ENCODE measurements at regions not wholly inside any gene's neighbourhood (a gene's known extent, or its start where the extent isn't known, plus 50 kb on each side); places are given as distances from the start of the nearest gene placed in this dataset.

GRCh38 chr18:22471546-22472131 is 53.9 kb upstream of the CTAGE1 start:
- Histone ChIP-seq H3K27me3 (replicated peaks; ENCODE audit: insufficient read depth) (no peaks in the 10 kb centered on the region), H3K4me3 (no peak overlapping the region), H3K4me1 (replicated peaks) (peaks cover 11% of the 10 kb centered on the region), H3K9me3 (no peaks in the 10 kb centered on the region), H3K36me3 (no peaks in the 10 kb centered on the region), H3K27ac (no peak overlapping the region)
- intact Hi-C loops (cut with DNase I) = no loop called here
- 42% methylated on average over 8 of the region's 8 CpGs for WGBS
- no peak for DNase-seq (ENCODE audit: low spot score)
- no peak for TF ChIP-seq POLR2A (IDR thresholded peaks at IDR 0.05)
- TF ChIP-seq POLR2AphosphoS5 (IDR thresholded peaks at IDR 0.05) = no peak
- TF ChIP-seq CTCF (IDR thresholded peaks at IDR 0.05) = no peak

GRCh38 chr18:22473366-22473765 is 55.7 kb upstream of the CTAGE1 start:
- no peaks in the 10 kb centered on the region for H3K9me3 ChIP-seq
- H3K27ac ChIP-seq = no peak overlapping the region
- no peaks in the 10 kb centered on the region for H3K36me3 ChIP-seq
- TF ChIP-seq POLR2A (IDR thresholded peaks at IDR 0.05) = no peak
- TF ChIP-seq POLR2AphosphoS5 (IDR thresholded peaks at IDR 0.05) = no peak
- TF ChIP-seq CTCF (IDR thresholded peaks at IDR 0.05) = no peak
- DNase-seq (ENCODE audit: low spot score) = no peak
- H3K4me1 ChIP-seq (replicated peaks) = peaks cover 7% of the 10 kb centered on the region
- intact Hi-C loops (cut with DNase I) = no loop called here
- 59% methylated on average over 3 of the region's 3 CpGs for WGBS
- no peaks in the 10 kb centered on the region for H3K27me3 ChIP-seq (replicated peaks; ENCODE audit: insufficient read depth)
- H3K4me3 ChIP-seq = no peak overlapping the region

GRCh38 chr18:22475426-22476100 is 57.8 kb upstream of the CTAGE1 start:
- Histone ChIP-seq H3K4me1 (replicated peaks) (peaks cover 7% of the 10 kb centered on the region), H3K27me3 (replicated peaks; ENCODE audit: insufficient read depth) (no peaks in the 10 kb centered on the region), H3K9me3 (no peaks in the 10 kb centered on the region), H3K36me3 (no peaks in the 10 kb centered on the region), H3K4me3 (no peak overlapping the region), H3K27ac (no peak overlapping the region)
- TF ChIP-seq POLR2A (IDR thresholded peaks at IDR 0.05) = no peak
- TF ChIP-seq CTCF (IDR thresholded peaks at IDR 0.05) = no peak
- TF ChIP-seq POLR2AphosphoS5 (IDR thresholded peaks at IDR 0.05) = no peak
- no peak for DNase-seq (ENCODE audit: low spot score)
- intact Hi-C loops (cut with DNase I) = no loop called here
- 74% methylated on average over 7 of the region's 7 CpGs for WGBS

GRCh38 chr18:22477222-22477621 is 59.5 kb upstream of the CTAGE1 start:
- no peak for TF ChIP-seq CTCF (IDR thresholded peaks at IDR 0.05)
- no peak for TF ChIP-seq POLR2A (IDR thresholded peaks at IDR 0.05)
- no peak for TF ChIP-seq POLR2AphosphoS5 (IDR thresholded peaks at IDR 0.05)
- 100% methylated on average over 1 of the region's 1 CpG for WGBS
- no peaks in the 10 kb centered on the region for H3K9me3 ChIP-seq
- no peak overlapping the region for H3K27ac ChIP-seq
- H3K27me3 ChIP-seq (replicated peaks; ENCODE audit: insufficient read depth) = no peaks in the 10 kb centered on the region
- no peak for DNase-seq (ENCODE audit: low spot score)
- no peak overlapping the region for H3K4me3 ChIP-seq
- H3K36me3 ChIP-seq = no peaks in the 10 kb centered on the region
- intact Hi-C loops (cut with DNase I) = no loop called here
- no peaks in the 10 kb centered on the region for H3K4me1 ChIP-seq (replicated peaks)

GRCh38 chr18:22482948-22483347 is 65.2 kb upstream of the CTAGE1 start:
- H3K36me3 ChIP-seq = no peaks in the 10 kb centered on the region
- no peaks in the 10 kb centered on the region for H3K4me1 ChIP-seq (replicated peaks)
- no peaks in the 10 kb centered on the region for H3K9me3 ChIP-seq
- H3K27ac ChIP-seq = no peak overlapping the region
- intact Hi-C loops (cut with DNase I) = no loop called here
- TF ChIP-seq POLR2AphosphoS5 (IDR thresholded peaks at IDR 0.05) = no peak
- no peak for TF ChIP-seq POLR2A (IDR thresholded peaks at IDR 0.05)
- TF ChIP-seq CTCF (IDR thresholded peaks at IDR 0.05) = no peak
- no peaks in the 10 kb centered on the region for H3K27me3 ChIP-seq (replicated peaks; ENCODE audit: insufficient read depth)
- WGBS = 77% methylated on average over 3 of the region's 3 CpGs
- DNase-seq (ENCODE audit: low spot score) = no peak
- no peak overlapping the region for H3K4me3 ChIP-seq

Data from prostate gland (tissue), 2 donors.